Left renal cortex interstitium (tissue), 4 donors: ENCODE measurements at regions not wholly inside any gene's neighbourhood (a gene's known extent, or its start where the extent isn't known, plus 50 kb on each side); places are given as distances from the start of the nearest gene placed in this dataset.
"Not testable (repeated sequence)": the region's sequence is repeated elsewhere in the genome, so short reads cannot be mapped to it uniquely, and the experiment has no call there.

Experiments used
- DNase-seq, 4 donors: peaks; one replicate each; pipeline ENCODE4 v3.0.0-alpha.2; 2013; ENCODE audit warnings: low read depth in 4 of 4, low spot score in 2 of 4, missing footprints in 1 of 4

- DNase-seq = no peak
Observed at GRCh38 chr17:72175787-72176515, 55.1 kb downstream of the SOX9 start.

GRCh38 chr17:72176516-72176851 lies 55.7 kb downstream of the SOX9 start:
- DNase-seq = no peak

- no peak for DNase-seq
Observed at GRCh38 chr17:72176951-72177660, 56.3 kb downstream of the SOX9 start.

GRCh38 chr17:72177738-72178137 lies 56.9 kb downstream of the SOX9 start:
- no peak for DNase-seq

- no peak for DNase-seq
Observed at GRCh38 chr17:72182371-72182873, 61.6 kb downstream of the SOX9 start.

GRCh38 chr17:72183194-72183685 lies 62.4 kb downstream of the SOX9 start:
- DNase-seq = no peak

- no peak for DNase-seq
Observed at GRCh38 chr17:72184805-72185204, 64.0 kb downstream of the SOX9 start.

GRCh38 chr17:72185564-72185963 lies 64.7 kb downstream of the SOX9 start:
- no peak for DNase-seq

- peak in 1 of 4 donors; percentile 38 for DNase-seq
Observed at GRCh38 chr17:72187556-72187955, 66.7 kb downstream of the SOX9 start.

- DNase-seq = no peak
Observed at GRCh38 chr17:72188801-72189200, 68.0 kb downstream of the SOX9 start.

- DNase-seq = no peak
Observed at GRCh38 chr17:72189768-72190593, 69.2 kb downstream of the SOX9 start.

- no peak for DNase-seq
Observed at GRCh38 chr17:72191356-72191755, 70.5 kb downstream of the SOX9 start.

- no peak for DNase-seq
Observed at GRCh38 chr17:72191921-72192799, 71.3 kb downstream of the SOX9 start.

GRCh38 chr17:72192800-72193192 lies 72.0 kb downstream of the SOX9 start:
- no peak for DNase-seq

GRCh38 chr17:72193391-72194106 lies 72.7 kb downstream of the SOX9 start:
- DNase-seq = no peak

- not testable (repeated sequence) for DNase-seq
Observed at GRCh38 chr17:72194107-72194440, 73.3 kb downstream of the SOX9 start.

GRCh38 chr17:72199256-72199655 lies 78.4 kb downstream of the SOX9 start:
- DNase-seq = no peak

- no peak for DNase-seq
Observed at GRCh38 chr17:72204742-72205141, 83.9 kb downstream of the SOX9 start.

GRCh38 chr17:72205357-72205756 lies 84.5 kb downstream of the SOX9 start:
- no peak for DNase-seq

- no peak for DNase-seq
Observed at GRCh38 chr17:72205822-72206221, 85.0 kb downstream of the SOX9 start.
